Upper lobe of left lung (tissue), 4 donors: ENCODE measurements at regions not wholly inside any gene's neighbourhood (a gene's known extent, or its start where the extent isn't known, plus 50 kb on each side); places are given as distances from the start of the nearest gene placed in this dataset.

ENCODE experiments used
- POLR2A ChIP-seq, 4 donors: fragments of 450-650 bp; IDR thresholded peaks; one replicate each; pipeline ENCODE4 v1.5.1; 2016 to 2017; ENCODE audit warnings: antibody characterized with exemption in 4 of 4, mild to moderate bottlenecking in 2 of 4
- TF ChIP-seq, protein P1 (sequence below), 6 experiments: fragments of 450-650 bp in 4 of 6; fragments of 200-600 bp in 2 of 6; sonication (generic) in 2 of 6; IDR thresholded peaks; one replicate each; pipeline ENCODE4 v1.5.1; 2016 to 2019; ENCODE audit warnings: antibody characterized with exemption in 6 of 6

DNA sequence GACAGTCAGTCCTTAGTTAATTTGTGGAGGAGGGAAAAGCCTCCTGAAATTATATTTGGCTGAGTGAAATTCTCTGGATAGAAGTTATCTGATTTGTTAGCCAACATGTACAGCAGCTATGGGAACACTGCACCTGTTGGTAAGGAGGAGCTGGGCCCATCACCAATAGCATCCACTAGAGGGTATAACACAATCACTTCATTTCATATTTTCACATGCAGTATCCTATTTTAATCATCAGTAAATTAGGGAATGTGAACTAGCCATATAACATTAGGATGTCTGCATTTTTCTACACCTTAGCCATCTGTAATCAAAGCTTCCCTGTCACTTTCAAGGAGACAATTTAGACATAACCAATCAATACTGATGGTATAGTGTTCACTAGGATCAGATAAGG lies 818.4 kb upstream of the CDH2 start:
- TF ChIP-seq, protein P1, sequence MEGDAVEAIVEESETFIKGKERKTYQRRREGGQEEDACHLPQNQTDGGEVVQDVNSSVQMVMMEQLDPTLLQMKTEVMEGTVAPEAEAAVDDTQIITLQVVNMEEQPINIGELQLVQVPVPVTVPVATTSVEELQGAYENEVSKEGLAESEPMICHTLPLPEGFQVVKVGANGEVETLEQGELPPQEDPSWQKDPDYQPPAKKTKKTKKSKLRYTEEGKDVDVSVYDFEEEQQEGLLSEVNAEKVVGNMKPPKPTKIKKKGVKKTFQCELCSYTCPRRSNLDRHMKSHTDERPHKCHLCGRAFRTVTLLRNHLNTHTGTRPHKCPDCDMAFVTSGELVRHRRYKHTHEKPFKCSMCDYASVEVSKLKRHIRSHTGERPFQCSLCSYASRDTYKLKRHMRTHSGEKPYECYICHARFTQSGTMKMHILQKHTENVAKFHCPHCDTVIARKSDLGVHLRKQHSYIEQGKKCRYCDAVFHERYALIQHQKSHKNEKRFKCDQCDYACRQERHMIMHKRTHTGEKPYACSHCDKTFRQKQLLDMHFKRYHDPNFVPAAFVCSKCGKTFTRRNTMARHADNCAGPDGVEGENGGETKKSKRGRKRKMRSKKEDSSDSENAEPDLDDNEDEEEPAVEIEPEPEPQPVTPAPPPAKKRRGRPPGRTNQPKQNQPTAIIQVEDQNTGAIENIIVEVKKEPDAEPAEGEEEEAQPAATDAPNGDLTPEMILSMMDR (IDR thresholded peaks at IDR 0.05), result no peak
- TF ChIP-seq POLR2A (IDR thresholded peaks at IDR 0.05), result no peak
